ENCODE measurements at regions not wholly inside any gene's neighbourhood (a gene's known extent, or its start where the extent isn't known, plus 50 kb on each side); places are given as distances from the start of the nearest gene placed in this dataset.

DNA sequence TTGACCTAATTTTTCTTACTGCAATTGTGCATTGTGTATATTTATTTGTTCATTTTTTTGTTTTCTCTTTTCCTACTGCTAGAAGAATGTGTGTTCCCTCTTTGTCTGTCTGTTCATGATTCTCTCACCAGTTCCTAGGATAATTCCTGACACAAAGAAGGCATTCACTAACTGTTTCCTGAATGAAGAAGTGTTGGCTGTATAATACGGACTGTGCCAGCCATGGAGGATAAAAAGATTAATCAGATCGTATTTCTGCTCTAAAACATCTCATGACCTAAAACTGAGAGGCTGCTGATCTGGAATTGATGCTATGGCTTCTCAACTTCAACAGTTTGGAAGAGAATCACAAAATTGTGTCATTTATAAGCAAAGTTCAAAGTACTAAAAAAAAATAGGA lies 563.1 kb upstream of the FRG1 start:
- no peak for TF ChIP-seq POLR2A (IDR thresholded peaks at IDR 0.05)
- TF ChIP-seq POLR2AphosphoS5 (IDR thresholded peaks at IDR 0.05; ENCODE audit: insufficient read depth in 1 of 2, low read depth in 1 of 2) = no peak
